Astrocyte (in vitro differentiated cells and primary cell): ENCODE measurements at regions not wholly inside any gene's neighbourhood (a gene's known extent, or its start where the extent isn't known, plus 50 kb on each side); places are given as distances from the start of the nearest gene placed in this dataset.

Experiments used
- CTCF ChIP-seq: IDR thresholded peaks from 2 replicates; pipeline ENCODE4 v1.5.1; 2011; ENCODE audit warnings: low read depth, mild to moderate bottlenecking, inconsistent platforms, low read length, moderate library complexity; ENCODE audit not compliant: insufficient read depth
- EZH2 ChIP-seq: IDR thresholded peaks from 2 replicates; pipeline ENCODE4 v1.6.1; 2012; ENCODE audit warnings: mild to moderate bottlenecking, low read length, inconsistent platforms; ENCODE audit not compliant: insufficient read depth

GRCh38 chr7:115273139-115273772 is 351.4 kb downstream of the MDFIC start:
- TF ChIP-seq CTCF (no peak), EZH2 (no peak)
